Fibroblast of skin of left biceps (primary cell): ENCODE measurements at regions not wholly inside any gene's neighbourhood (a gene's known extent, or its start where the extent isn't known, plus 50 kb on each side); places are given as distances from the start of the nearest gene placed in this dataset.
"Not testable (repeated sequence)": the region's sequence is repeated elsewhere in the genome, so short reads cannot be mapped to it uniquely, and the experiment has no call there.

Experiments
- DNase-seq, 2 experiments: peaks; one replicate each; pipeline ENCODE4 v3.0.0-alpha.2; 2013; ENCODE audit warnings: low read depth in 2 of 2

- DNase-seq: no peak
Observed at GRCh38 chr21:14826630-14827029, 238.2 kb downstream of the NRIP1 start.

GRCh38 chr21:14825514-14825974, 239.3 kb downstream of the NRIP1 start:
- no peak for DNase-seq

GRCh38 chr21:14824126-14824525, 240.7 kb downstream of the NRIP1 start:
- no peak for DNase-seq

- no peak for DNase-seq
Observed at GRCh38 chr21:14817311-14817710, 247.5 kb downstream of the NRIP1 start.

- peak; percentile 26 to 34 for DNase-seq
Observed at GRCh38 chr21:14814991-14815390, 249.8 kb downstream of the NRIP1 start.

- DNase-seq: no peak
Observed at GRCh38 chr21:14814282-14814681, 250.5 kb downstream of the NRIP1 start.

- DNase-seq: not testable (repeated sequence)
Observed at GRCh38 chr21:14804170-14804569, 258.1 kb upstream of the SAMSN1 start.

GRCh38 chr21:14797543-14797942, 251.4 kb upstream of the SAMSN1 start:
- DNase-seq: no peak

GRCh38 chr21:14787312-14787711, 241.2 kb upstream of the SAMSN1 start:
- no peak for DNase-seq

- no peak for DNase-seq
Observed at GRCh38 chr21:14785679-14786078, 239.6 kb upstream of the SAMSN1 start.

- DNase-seq: no peak
Observed at GRCh38 chr21:14773777-14774345, 227.7 kb upstream of the SAMSN1 start.

GRCh38 chr21:14771593-14771992, 225.5 kb upstream of the SAMSN1 start:
- no peak for DNase-seq

- DNase-seq: no peak
Observed at GRCh38 chr21:14768042-14768441, 221.9 kb upstream of the SAMSN1 start.

GRCh38 chr21:14767192-14767852, 221.2 kb upstream of the SAMSN1 start:
- DNase-seq: no peak

GRCh38 chr21:14766241-14766640, 220.1 kb upstream of the SAMSN1 start:
- DNase-seq: no peak

- no peak for DNase-seq
Observed at GRCh38 chr21:14763695-14764064, 217.6 kb upstream of the SAMSN1 start.

- DNase-seq: no peak
Observed at GRCh38 chr21:14762734-14763694, 216.9 kb upstream of the SAMSN1 start.

- no peak for DNase-seq
Observed at GRCh38 chr21:14762327-14762726, 216.2 kb upstream of the SAMSN1 start.

GRCh38 chr21:14759285-14759684, 213.2 kb upstream of the SAMSN1 start:
- no peak for DNase-seq

- DNase-seq: no peak
Observed at GRCh38 chr21:14758849-14759248, 212.7 kb upstream of the SAMSN1 start.

- no peak for DNase-seq
Observed at GRCh38 chr21:14757533-14758327, 211.6 kb upstream of the SAMSN1 start.

- DNase-seq: no peak
Observed at GRCh38 chr21:14755086-14755485, 209.0 kb upstream of the SAMSN1 start.
